Kidney (tissue), 13 donors: ENCODE measurements at regions not wholly inside any gene's neighbourhood (a gene's known extent, or its start where the extent isn't known, plus 50 kb on each side); places are given as distances from the start of the nearest gene placed in this dataset.
A peak's percentile ranks its signal among the peaks of the same experiment; 100 is the strongest.

Source experiments
- DNase-seq, 5 donors: peaks; one replicate each; pipeline ENCODE4 v3.0.0-alpha.2; 2013 to 2020
- FAIRE-seq: peaks from 2 replicates; lab custom pipeline; 2012; peaks lifted over from hg19 to GRCh38; lab: Jason Lieb, UNC
- H3K27ac ChIP-seq, 2 donors: one replicate each; pipeline ENCODE4 v1.7.0; 2013; ENCODE audit warnings: low read depth in 2 of 2, low read length in 2 of 2, inconsistent platforms in 1 of 2
- H3K27me3 ChIP-seq: one replicate; pipeline ENCODE4 v1.7.1; 2013; ENCODE audit warnings: low read length, inconsistent platforms; ENCODE audit not compliant: control insufficient read depth, insufficient read depth
- H3K36me3 ChIP-seq, 3 donors: one replicate each; pipeline versions ENCODE4 v1.7.0 to v1.7.1; 2013; ENCODE audit warnings: low read length in 3 of 3, control low read depth in 1 of 3, inconsistent platforms in 1 of 3; ENCODE audit not compliant: insufficient read depth in 3 of 3, control insufficient read depth in 2 of 3
- H3K4me1 ChIP-seq, 3 donors: one replicate each; pipeline versions ENCODE4 v1.7.0 to v1.7.1; 2013; ENCODE audit warnings: low read length in 3 of 3, inconsistent platforms in 1 of 3, low read depth in 1 of 3; ENCODE audit not compliant: control insufficient read depth in 2 of 3, insufficient read depth in 2 of 3
- H3K4me3 ChIP-seq, 3 donors: one replicate each; pipeline versions ENCODE4 v1.7.0 to v1.8.1; 2013; ENCODE audit warnings: low read length in 3 of 3, control low read depth in 1 of 3, inconsistent platforms in 1 of 3
- H3K9ac ChIP-seq, 3 donors: one replicate each; pipeline versions ENCODE4 v1.7.0 to v1.7.1; 2013; ENCODE audit warnings: low read length in 3 of 3, control low read depth in 1 of 3, inconsistent platforms in 1 of 3
- H3K9me3 ChIP-seq, 3 donors: one replicate each; pipeline versions ENCODE4 v1.7.0 to v1.7.1; 2013; ENCODE audit warnings: low read length in 3 of 3, control low read depth in 1 of 3, inconsistent platforms in 1 of 3; ENCODE audit not compliant: control insufficient read depth in 2 of 3, insufficient read depth in 1 of 3
- CTCF ChIP-seq: IDR thresholded peaks from 3 replicates; pipeline ENCODE4 v1.5.1; 2012; ENCODE audit warnings: mild to moderate bottlenecking, moderate library complexity, borderline replicate concordance; ENCODE audit not compliant: insufficient read depth; ENCODE audit errors: extremely low read depth
- intact Hi-C: fragments of 100-400 bp; cut with DNase I; formaldehyde crosslinking; loops from one replicate; pipeline ENCODE4 v1.11.1; 2022
- donor health status: control.
- donor health status: control.
- donor health status: control.
- donor health status: control.
- donor health status: control.
- donor health status: DM: yes; HTN: yes; CAD: no.
- donor health status: Normal renal cell carcinoma (clear cell type).

DNA sequence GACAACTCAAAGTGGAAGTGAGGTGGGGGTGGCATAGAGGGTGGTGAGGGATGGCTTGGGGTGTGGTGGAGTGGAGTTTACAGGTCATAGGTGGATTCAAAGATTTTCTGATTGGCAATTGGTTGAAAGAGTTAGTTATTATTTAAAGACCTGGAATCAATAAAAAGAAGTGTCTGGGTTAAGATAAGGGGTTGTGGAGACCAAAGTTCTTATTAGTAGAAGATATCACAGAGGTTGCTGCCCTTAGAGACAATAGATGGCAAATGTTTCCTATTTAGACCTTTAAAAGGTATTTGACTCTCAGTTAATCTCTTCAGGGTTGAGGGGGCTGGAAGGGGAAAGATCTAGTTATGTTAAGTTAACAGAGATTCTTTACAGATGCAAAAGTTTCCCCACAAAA lies 412.3 kb upstream of the TBL1XR1 start:
- H3K4me3 ChIP-seq, result no peak overlapping the region
- no peak for TF ChIP-seq CTCF
- peaks cover 0 to 10% (median 3%) of the 10 kb centered on the region in 3 donors for H3K4me1 ChIP-seq
- no peak overlapping the region for H3K27ac ChIP-seq
- no peaks in the 10 kb centered on the region for H3K27me3 ChIP-seq
- no peaks in the 10 kb centered on the region for H3K36me3 ChIP-seq
- no peak overlapping the region for H3K9ac ChIP-seq
- intact Hi-C loops, result no loop called here
- FAIRE-seq, result no peak
- H3K9me3 ChIP-seq, result no peaks in the 10 kb centered on the region
- no peak for DNase-seq

DNA sequence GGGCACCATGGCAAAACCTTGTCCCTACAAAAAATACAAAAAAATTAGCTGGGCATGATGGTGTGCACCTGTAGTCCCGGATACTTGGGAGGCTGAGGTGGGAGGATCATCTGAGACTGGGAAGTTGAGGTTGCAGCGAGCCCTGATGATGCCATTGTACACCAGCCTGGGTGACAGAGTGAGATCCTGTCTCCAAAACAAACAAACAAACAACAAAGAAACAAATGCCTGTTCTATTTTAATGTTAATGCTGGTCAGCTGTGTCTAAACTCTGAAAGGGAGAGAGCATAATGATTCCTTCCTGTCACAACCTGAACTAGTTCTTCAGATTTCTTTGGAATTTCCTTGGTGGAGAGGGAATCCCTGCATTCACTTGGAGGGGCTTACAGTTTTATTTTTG lies 413.0 kb upstream of the TBL1XR1 start:
- Histone ChIP-seq H3K9me3 (no peaks in the 10 kb centered on the region), H3K9ac (no peak overlapping the region), H3K4me1 (peaks cover 0 to 10% (median 3%) of the 10 kb centered on the region in 3 donors), H3K27me3 (no peaks in the 10 kb centered on the region), H3K4me3 (no peak overlapping the region), H3K36me3 (no peaks in the 10 kb centered on the region), H3K27ac (no peak overlapping the region)
- no peak for TF ChIP-seq CTCF
- DNase-seq, result no peak
- intact Hi-C loops, result no loop called here
- FAIRE-seq, result no peak

DNA sequence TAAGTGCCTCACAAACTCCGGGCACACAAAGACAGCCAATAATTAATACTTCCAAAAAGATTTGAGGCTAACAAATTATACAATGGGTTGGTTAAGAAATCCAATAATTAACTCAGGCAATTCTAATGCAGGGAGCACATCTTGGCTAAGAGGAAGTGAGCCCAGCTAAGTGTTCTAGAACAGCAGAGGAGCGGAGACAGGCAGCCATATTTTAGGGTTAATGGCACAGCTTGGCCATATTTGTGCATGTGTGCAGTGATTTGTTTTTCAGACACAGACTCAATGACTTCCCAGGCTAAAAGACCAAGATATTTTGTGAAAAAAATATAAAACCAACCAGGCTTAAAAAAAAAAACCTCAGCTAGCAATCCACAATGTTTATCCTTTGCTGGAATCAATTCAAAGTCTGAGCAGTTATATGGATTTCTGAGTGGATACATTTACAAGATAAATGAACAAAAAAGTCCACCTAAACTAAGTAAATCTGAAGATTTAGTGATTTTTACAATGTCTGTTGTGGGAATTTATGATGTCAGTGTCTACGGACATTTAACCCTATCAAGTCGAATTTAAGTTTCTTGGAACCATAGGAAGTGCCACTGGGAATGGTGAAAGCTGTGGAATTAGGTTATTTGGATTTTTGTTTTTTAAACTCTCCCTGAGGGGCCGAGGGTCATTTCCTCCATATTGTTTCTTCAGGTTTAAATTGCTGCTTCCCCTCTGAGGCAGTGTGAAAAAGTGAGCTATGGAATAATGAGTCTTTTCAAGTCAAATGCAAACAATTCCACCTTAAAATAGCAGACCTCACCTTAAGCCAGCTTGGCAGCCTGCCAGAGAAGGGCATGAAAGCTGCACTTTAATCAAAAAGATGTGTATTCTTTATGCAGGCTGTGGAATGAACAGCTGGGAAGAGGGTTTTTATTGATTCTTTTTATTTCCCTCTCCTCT lies 413.7 kb upstream of the TBL1XR1 start:
- Histone ChIP-seq H3K27ac (no peak overlapping the region), H3K4me3 (no peak overlapping the region), H3K9ac (no peak overlapping the region), H3K4me1 (peaks cover 0 to 10% (median 3%) of the 10 kb centered on the region in 3 donors), H3K9me3 (no peaks in the 10 kb centered on the region), H3K36me3 (no peaks in the 10 kb centered on the region), H3K27me3 (no peaks in the 10 kb centered on the region)
- FAIRE-seq (no peak), DNase-seq (peak in 4 of 5 donors; percentile 67 to 87 (median 74))
- intact Hi-C loops, result no loop called here
- TF ChIP-seq CTCF, result no peak
